ENCODE measurements at regions not wholly inside any gene's neighbourhood (a gene's known extent, or its start where the extent isn't known, plus 50 kb on each side); places are given as distances from the start of the nearest gene placed in this dataset.

- TF ChIP-seq POLR2A (IDR thresholded peaks at IDR 0.05) (no peak), CTCF (IDR thresholded peaks at IDR 0.05) (no peak)
- ATAC-seq (no peak), DNase-seq (no peak)
- no peak overlapping the region for H3K4me3 ChIP-seq
- no peaks in the 10 kb centered on the region for H3K36me3 ChIP-seq
- H3K27me3 ChIP-seq, result no peaks in the 10 kb centered on the region
- H3K4me1 ChIP-seq, result no peaks in the 10 kb centered on the region
- 61% methylated on average over 5 of the region's 6 CpGs for WGBS (ENCODE audit: insufficient coverage, low coverage, low lambda C conversion rate, missing lambda C conversion rate)
- no peaks in the 10 kb centered on the region for H3K9me3 ChIP-seq
- intact Hi-C loops (cut with DNase I), result no loop called here
- H3K27ac ChIP-seq, result no peak overlapping the region
Observed at GRCh38 chr1:175865041-175865766, 121.8 kb upstream of the TNR start.

GRCh38 chr1:175864625-175865024 is 121.2 kb upstream of the TNR start:
- Histone ChIP-seq H3K9me3 (no peaks in the 10 kb centered on the region), H3K27me3 (no peaks in the 10 kb centered on the region), H3K4me3 (no peak overlapping the region), H3K27ac (no peak overlapping the region), H3K36me3 (no peaks in the 10 kb centered on the region), H3K4me1 (no peaks in the 10 kb centered on the region)
- TF ChIP-seq POLR2A (IDR thresholded peaks at IDR 0.05) (no peak), CTCF (IDR thresholded peaks at IDR 0.05) (no peak)
- ATAC-seq, result no peak
- no peak for DNase-seq
- 43% methylated on average over 2 of the region's 3 CpGs for whole genome bisulfite sequencing (ENCODE audit: insufficient coverage, low coverage, low lambda C conversion rate, missing lambda C conversion rate)
- intact Hi-C loops (cut with DNase I), result no loop called here

- Histone ChIP-seq H3K36me3 (no peaks in the 10 kb centered on the region), H3K27me3 (no peaks in the 10 kb centered on the region), H3K4me3 (no peak overlapping the region), H3K27ac (no peak overlapping the region), H3K9me3 (no peaks in the 10 kb centered on the region), H3K4me1 (no peaks in the 10 kb centered on the region)
- TF ChIP-seq CTCF (IDR thresholded peaks at IDR 0.05), result no peak
- TF ChIP-seq POLR2A (IDR thresholded peaks at IDR 0.05), result no peak
- ATAC-seq, result no peak
- no peak for DNase-seq
- intact Hi-C loops (cut with DNase I), result no loop called here
- WGBS (ENCODE audit: insufficient coverage, low coverage, low lambda C conversion rate, missing lambda C conversion rate), result 25% methylated on average over 3 of the region's 7 CpGs
Observed at GRCh38 chr1:175864183-175864582, 120.8 kb upstream of the TNR start.

GRCh38 chr1:175863299-175864050 is 120.1 kb upstream of the TNR start:
- 74% methylated on average over 11 of the region's 14 CpGs for WGBS (ENCODE audit: insufficient coverage, low coverage, low lambda C conversion rate, missing lambda C conversion rate)
- no peak overlapping the region for H3K4me3 ChIP-seq
- intact Hi-C loops (cut with DNase I), result no loop called here
- ATAC-seq (no peak), DNase-seq (no peak)
- no peaks in the 10 kb centered on the region for H3K9me3 ChIP-seq
- H3K4me1 ChIP-seq, result no peaks in the 10 kb centered on the region
- TF ChIP-seq POLR2A (IDR thresholded peaks at IDR 0.05), result no peak
- H3K27me3 ChIP-seq, result no peaks in the 10 kb centered on the region
- no peak overlapping the region for H3K27ac ChIP-seq
- H3K36me3 ChIP-seq, result no peaks in the 10 kb centered on the region

GRCh38 chr1:175862408-175862807 is 119.0 kb upstream of the TNR start:
- Histone ChIP-seq H3K9me3 (no peaks in the 10 kb centered on the region), H3K4me1 (no peaks in the 10 kb centered on the region), H3K4me3 (no peak overlapping the region), H3K27ac (no peak overlapping the region), H3K27me3 (no peaks in the 10 kb centered on the region), H3K36me3 (no peaks in the 10 kb centered on the region)
- WGBS (ENCODE audit: insufficient coverage, low coverage, low lambda C conversion rate, missing lambda C conversion rate), result 51% methylated on average over 3 of the region's 3 CpGs
- intact Hi-C loops (cut with DNase I), result no loop called here
- DNase-seq (no peak), ATAC-seq (no peak)
- TF ChIP-seq CTCF (IDR thresholded peaks at IDR 0.05) (no peak), POLR2A (IDR thresholded peaks at IDR 0.05) (no peak)
